HG03457 (cell line): ENCODE measurements at regions not wholly inside any gene's neighbourhood (a gene's known extent, or its start where the extent isn't known, plus 50 kb on each side); places are given as distances from the start of the nearest gene placed in this dataset.

Experiments used
- ATAC-seq: cut with Tn5 transposase; IDR thresholded peaks from one replicate; pipeline ENCODE4 v1.9.1; 2021; ENCODE audit warnings: moderate number of reproducible peaks; ENCODE audit not compliant: unreplicated experiment

- ATAC-seq = no peak
Observed at GRCh38 chr5:51746023-51746422, 362.8 kb downstream of the ISL1 start.

DNA sequence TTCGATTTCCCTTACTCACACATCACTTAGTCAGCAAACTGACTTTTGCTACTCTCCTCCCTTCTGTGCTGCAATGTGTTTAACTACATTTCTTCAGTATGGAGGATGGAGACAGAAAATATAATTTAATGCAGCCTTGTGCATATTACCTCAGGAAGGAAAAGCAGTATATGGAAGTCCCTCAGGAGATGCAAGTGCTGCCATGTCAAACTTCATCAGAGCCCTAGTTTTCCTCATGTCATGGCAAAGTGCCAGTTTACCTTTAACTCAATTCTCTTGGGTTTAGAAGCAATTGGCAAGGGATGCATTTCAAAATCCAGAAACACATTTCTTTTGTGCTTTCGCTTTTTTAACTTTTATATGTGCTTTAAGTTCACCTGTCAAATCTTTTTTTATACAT, 365.4 kb downstream of the ISL1 start:
- ATAC-seq = no peak
